ENCODE measurements at regions not wholly inside any gene's neighbourhood (a gene's known extent, or its start where the extent isn't known, plus 50 kb on each side); places are given as distances from the start of the nearest gene placed in this dataset.

DNA sequence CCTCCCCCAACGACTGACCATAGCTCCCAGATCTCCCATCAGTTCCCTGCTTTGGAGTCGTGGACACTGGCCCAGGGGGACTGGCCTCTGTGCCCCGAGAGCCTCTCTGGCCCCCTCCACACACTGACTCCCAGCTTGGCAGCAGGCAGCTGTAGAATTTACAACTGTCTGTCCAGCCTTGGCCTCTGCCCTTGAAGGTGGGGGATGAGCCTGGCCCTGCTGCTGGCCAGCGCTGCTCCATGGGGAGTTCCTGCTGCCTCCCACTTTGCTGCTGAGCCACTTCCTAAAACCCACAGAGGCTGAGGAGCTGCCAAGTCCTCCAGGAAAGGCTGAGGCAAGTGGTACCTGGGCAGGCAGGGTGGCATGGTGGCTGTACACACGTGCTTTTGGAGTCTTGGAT is 147.1 kb downstream of the WDR11 start:
- in situ Hi-C loops (cut with MboI): no loop called here
- ATAC-seq: no peak

More for the DNA sequence above, 147.1 kb downstream of the WDR11 start:
- Histone ChIP-seq H3K27ac (ENCODE audit: control insufficient read depth, insufficient read depth) (no peak overlapping the region), H3K36me3 (ENCODE audit: control insufficient read depth in 2 of 2, insufficient read depth in 2 of 2, low read length in 1 of 2) (no peaks in the 10 kb centered on the region), H4K20me1 (ENCODE audit: control insufficient read depth, insufficient read depth) (no peaks in the 10 kb centered on the region), H3K4me2 (ENCODE audit: control insufficient read depth, insufficient read depth) (no peak overlapping the region), H3K4me3 (no peak overlapping the region), H3K9me3 (replicated peaks; ENCODE audit: control insufficient read depth, insufficient read depth, low read length) (no peaks in the 10 kb centered on the region), H3K9ac (ENCODE audit: control insufficient read depth, insufficient read depth, low read length) (no peak overlapping the region), H3K79me2 (ENCODE audit: control insufficient read depth, insufficient read depth, low read length) (no peaks in the 10 kb centered on the region), H2AFZ (ENCODE audit: control insufficient read depth, low read depth, low read length) (no peak overlapping the region), H3K27me3 (replicated peaks in 1 of 2; ENCODE audit: control insufficient read depth in 2 of 2, insufficient read depth in 2 of 2, low read length in 1 of 2) (no peaks in the 10 kb centered on the region), H3K4me1 (ENCODE audit: control insufficient read depth, insufficient read depth, low read length) (no peaks in the 10 kb centered on the region)
- BruUV-seq (replicated peaks): no TSS peak
- intact Hi-C loops (cut with micrococcal nuclease; ENCODE audit: unreplicated experiment): no loop called here
- no peak for TF ChIP-seq CHD1 (IDR thresholded peaks at IDR 0.05; ENCODE audit: low read depth, low read length)
- no peak for TF ChIP-seq EP300 (IDR thresholded peaks at IDR 0.05; ENCODE audit: borderline replicate concordance in 1 of 2, control insufficient read depth in 1 of 2, low read depth in 2 of 2, low read length in 2 of 2)
- TF ChIP-seq LARP7 (IDR thresholded peaks at IDR 0.05): no peak
- TF ChIP-seq TCF12 (IDR thresholded peaks at IDR 0.05; ENCODE audit: low read depth, low read length): no peak
- TF ChIP-seq JUNB (IDR thresholded peaks at IDR 0.05): no peak
- TF ChIP-seq PAX5 (IDR thresholded peaks at IDR 0.05; ENCODE audit: borderline replicate concordance, low read depth, low read length): no peak
- TF ChIP-seq, protein P1, sequence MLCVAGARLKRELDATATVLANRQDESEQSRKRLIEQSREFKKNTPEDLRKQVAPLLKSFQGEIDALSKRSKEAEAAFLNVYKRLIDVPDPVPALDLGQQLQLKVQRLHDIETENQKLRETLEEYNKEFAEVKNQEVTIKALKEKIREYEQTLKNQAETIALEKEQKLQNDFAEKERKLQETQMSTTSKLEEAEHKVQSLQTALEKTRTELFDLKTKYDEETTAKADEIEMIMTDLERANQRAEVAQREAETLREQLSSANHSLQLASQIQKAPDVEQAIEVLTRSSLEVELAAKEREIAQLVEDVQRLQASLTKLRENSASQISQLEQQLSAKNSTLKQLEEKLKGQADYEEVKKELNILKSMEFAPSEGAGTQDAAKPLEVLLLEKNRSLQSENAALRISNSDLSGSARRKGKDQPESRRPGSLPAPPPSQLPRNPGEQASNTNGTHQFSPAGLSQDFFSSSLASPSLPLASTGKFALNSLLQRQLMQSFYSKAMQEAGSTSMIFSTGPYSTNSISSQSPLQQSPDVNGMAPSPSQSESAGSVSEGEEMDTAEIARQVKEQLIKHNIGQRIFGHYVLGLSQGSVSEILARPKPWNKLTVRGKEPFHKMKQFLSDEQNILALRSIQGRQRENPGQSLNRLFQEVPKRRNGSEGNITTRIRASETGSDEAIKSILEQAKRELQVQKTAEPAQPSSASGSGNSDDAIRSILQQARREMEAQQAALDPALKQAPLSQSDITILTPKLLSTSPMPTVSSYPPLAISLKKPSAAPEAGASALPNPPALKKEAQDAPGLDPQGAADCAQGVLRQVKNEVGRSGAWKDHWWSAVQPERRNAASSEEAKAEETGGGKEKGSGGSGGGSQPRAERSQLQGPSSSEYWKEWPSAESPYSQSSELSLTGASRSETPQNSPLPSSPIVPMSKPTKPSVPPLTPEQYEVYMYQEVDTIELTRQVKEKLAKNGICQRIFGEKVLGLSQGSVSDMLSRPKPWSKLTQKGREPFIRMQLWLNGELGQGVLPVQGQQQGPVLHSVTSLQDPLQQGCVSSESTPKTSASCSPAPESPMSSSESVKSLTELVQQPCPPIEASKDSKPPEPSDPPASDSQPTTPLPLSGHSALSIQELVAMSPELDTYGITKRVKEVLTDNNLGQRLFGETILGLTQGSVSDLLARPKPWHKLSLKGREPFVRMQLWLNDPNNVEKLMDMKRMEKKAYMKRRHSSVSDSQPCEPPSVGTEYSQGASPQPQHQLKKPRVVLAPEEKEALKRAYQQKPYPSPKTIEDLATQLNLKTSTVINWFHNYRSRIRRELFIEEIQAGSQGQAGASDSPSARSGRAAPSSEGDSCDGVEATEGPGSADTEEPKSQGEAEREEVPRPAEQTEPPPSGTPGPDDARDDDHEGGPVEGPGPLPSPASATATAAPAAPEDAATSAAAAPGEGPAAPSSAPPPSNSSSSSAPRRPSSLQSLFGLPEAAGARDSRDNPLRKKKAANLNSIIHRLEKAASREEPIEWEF (IDR thresholded peaks at IDR 0.05; ENCODE audit: insufficient replicate concordance, low read depth, low read length): no peak
- TF ChIP-seq HDAC6 (IDR thresholded peaks at IDR 0.05; ENCODE audit: unreplicated experiment): no peak
- TF ChIP-seq NFXL1 (IDR thresholded peaks at IDR 0.05; ENCODE audit: borderline replicate concordance): no peak
- TF ChIP-seq ATF2 (IDR thresholded peaks at IDR 0.05; ENCODE audit: low read length): no peak
- TF ChIP-seq SPI1 (IDR thresholded peaks at IDR 0.05; ENCODE audit: borderline replicate concordance, insufficient read depth, low read depth, low read length): no peak
- ChIA-PET CTCF (no interaction called here), SMC1A (ENCODE audit: uncharacterized antibody, unreplicated experiment) (no interaction called here), POLR2A (no interaction called here), RAD21 (ENCODE audit: unreplicated experiment) (no interaction called here)
- DNase-seq (ENCODE audit: low read depth, low spot score): no peak
- 20% methylated on average over 5 of the region's 5 CpGs for WGBS (ENCODE audit: insufficient coverage, insufficient replicate concordance, low lambda C conversion rate, missing lambda C conversion rate)
- no peak for FAIRE-seq

All from GM12878 (cell line).